ENCODE measurements at regions not wholly inside any gene's neighbourhood (a gene's known extent, or its start where the extent isn't known, plus 50 kb on each side); places are given as distances from the start of the nearest gene placed in this dataset.

- ChIA-PET POLR2A (no interaction called here), CTCF (no interaction called here)
- no peak for TF ChIP-seq FOXA1 (IDR thresholded peaks at IDR 0.05)
- TF ChIP-seq SP1 (IDR thresholded peaks at IDR 0.05) = no peak
- TF ChIP-seq HDGF (IDR thresholded peaks at IDR 0.05; ENCODE audit: borderline replicate concordance) = no peak
- no peak for TF ChIP-seq LEF1 (IDR thresholded peaks at IDR 0.05; ENCODE audit: borderline replicate concordance)
- DNase-seq (ENCODE audit: extremely low spot score) = no peak
Measured at GRCh38 chr4:29566371-29566770, 1153.8 kb upstream of the PCDH7 start.

GRCh38 chr4:29571322-29571721, 1148.8 kb upstream of the PCDH7 start:
- CTCF ChIA-PET = no interaction called here
- POLR2A ChIA-PET = no interaction called here
- DNase-seq (ENCODE audit: extremely low spot score) = no peak
- TF ChIP-seq L3MBTL2 (conservative IDR thresholded peaks at IDR 0.05) = no peak
- no peak for TF ChIP-seq LEF1 (IDR thresholded peaks at IDR 0.05; ENCODE audit: borderline replicate concordance)
- TF ChIP-seq FOXA1 (IDR thresholded peaks at IDR 0.05) = no peak
- TF ChIP-seq PKNOX1 (IDR thresholded peaks at IDR 0.05) = no peak
- TF ChIP-seq HDGF (IDR thresholded peaks at IDR 0.05; ENCODE audit: borderline replicate concordance) = no peak
- no peak for TF ChIP-seq TARDBP (IDR thresholded peaks at IDR 0.05)
- no peak for TF ChIP-seq CTBP1 (IDR thresholded peaks at IDR 0.05; ENCODE audit: borderline replicate concordance)
- TF ChIP-seq FOXK2 (IDR thresholded peaks at IDR 0.05) = no peak
- no peak for TF ChIP-seq ZNF384 (IDR thresholded peaks at IDR 0.05)
- no peak for TF ChIP-seq ELF4 (IDR thresholded peaks at IDR 0.05)
- no peak for TF ChIP-seq SP1 (IDR thresholded peaks at IDR 0.05)
- TF ChIP-seq BHLHE40 (IDR thresholded peaks at IDR 0.05; ENCODE audit: borderline replicate concordance) = no peak
- no peak for TF ChIP-seq FOXM1 (IDR thresholded peaks at IDR 0.05; ENCODE audit: borderline replicate concordance)
- no peak for TF ChIP-seq NFRKB (IDR thresholded peaks at IDR 0.05)
- TF ChIP-seq SUZ12 (IDR thresholded peaks at IDR 0.05) = no peak
- no peak for TF ChIP-seq ARNT (IDR thresholded peaks at IDR 0.05)

- ChIA-PET POLR2A (interaction anchor here (0.7 kb wide), 1 partner anchor 611 kb away, joined by 3 read pairs; no protein-coding TSS in a partner anchor), CTCF (no interaction called here)
- DNase-seq (ENCODE audit: extremely low spot score) = no peak
- TF ChIP-seq TARDBP (IDR thresholded peaks at IDR 0.05) = no peak
Measured at GRCh38 chr4:29578329-29578728, 1141.8 kb upstream of the PCDH7 start.

GRCh38 chr4:29581457-29581856, 1138.7 kb upstream of the PCDH7 start:
- DNase-seq (ENCODE audit: extremely low spot score) = no peak
- ChIA-PET POLR2A (no interaction called here), CTCF (no interaction called here)
- TF ChIP-seq PKNOX1 (IDR thresholded peaks at IDR 0.05) (no peak), CTBP1 (IDR thresholded peaks at IDR 0.05; ENCODE audit: borderline replicate concordance) (no peak), HDGF (IDR thresholded peaks at IDR 0.05; ENCODE audit: borderline replicate concordance) (no peak), FOXA1 (IDR thresholded peaks at IDR 0.05) (no peak), ZNF384 (IDR thresholded peaks at IDR 0.05) (no peak), FOXK2 (IDR thresholded peaks at IDR 0.05) (no peak), LEF1 (IDR thresholded peaks at IDR 0.05; ENCODE audit: borderline replicate concordance) (no peak), ELF4 (IDR thresholded peaks at IDR 0.05) (no peak), SP1 (IDR thresholded peaks at IDR 0.05) (no peak), BHLHE40 (IDR thresholded peaks at IDR 0.05; ENCODE audit: borderline replicate concordance) (no peak)

GRCh38 chr4:29588617-29589016, 1131.6 kb upstream of the PCDH7 start:
- CTCF ChIA-PET = no interaction called here
- POLR2A ChIA-PET = no interaction called here
- no peak for TF ChIP-seq FOXM1 (IDR thresholded peaks at IDR 0.05; ENCODE audit: borderline replicate concordance)
- no peak for TF ChIP-seq HDGF (IDR thresholded peaks at IDR 0.05; ENCODE audit: borderline replicate concordance)
- DNase-seq (ENCODE audit: extremely low spot score) = no peak

- TF ChIP-seq NFRKB (IDR thresholded peaks at IDR 0.05) (no peak), TARDBP (IDR thresholded peaks at IDR 0.05) (no peak), HDGF (IDR thresholded peaks at IDR 0.05; ENCODE audit: borderline replicate concordance) (no peak), ELF4 (IDR thresholded peaks at IDR 0.05) (no peak), LEF1 (IDR thresholded peaks at IDR 0.05; ENCODE audit: borderline replicate concordance) (no peak), FOXK2 (IDR thresholded peaks at IDR 0.05) (no peak), L3MBTL2 (conservative IDR thresholded peaks at IDR 0.05) (no peak), PKNOX1 (IDR thresholded peaks at IDR 0.05) (no peak), CTBP1 (IDR thresholded peaks at IDR 0.05; ENCODE audit: borderline replicate concordance) (no peak), FOXA1 (IDR thresholded peaks at IDR 0.05) (no peak), ARNT (IDR thresholded peaks at IDR 0.05) (no peak), ZNF384 (IDR thresholded peaks at IDR 0.05) (no peak), FOXM1 (IDR thresholded peaks at IDR 0.05; ENCODE audit: borderline replicate concordance) (no peak), SUZ12 (IDR thresholded peaks at IDR 0.05) (no peak), SP1 (IDR thresholded peaks at IDR 0.05) (no peak), BHLHE40 (IDR thresholded peaks at IDR 0.05; ENCODE audit: borderline replicate concordance) (no peak)
- ChIA-PET CTCF (no interaction called here), POLR2A (no interaction called here)
- no peak for DNase-seq (ENCODE audit: extremely low spot score)
Measured at GRCh38 chr4:29596228-29596627, 1123.9 kb upstream of the PCDH7 start.

GRCh38 chr4:29619168-29619567, 1101.0 kb upstream of the PCDH7 start:
- DNase-seq (ENCODE audit: extremely low spot score) = no peak
- ChIA-PET CTCF (no interaction called here), POLR2A (no interaction called here)
- TF ChIP-seq ELF4 (IDR thresholded peaks at IDR 0.05) = no peak

All from HEK293T (cell line).